Neural crest cell (in vitro differentiated cells): ENCODE measurements at regions not wholly inside any gene's neighbourhood (a gene's known extent, or its start where the extent isn't known, plus 50 kb on each side); places are given as distances from the start of the nearest gene placed in this dataset.

Source experiments
- DNase-seq: peaks from one replicate; pipeline ENCODE4 v3.0.0; 2021; ENCODE audit warnings: low read depth, mixed read lengths, low spot score
- H3K27ac Mint-ChIP-seq: one replicate; pipeline ENCODE4 v1.8.0; 2021; ENCODE audit warnings: mild to moderate bottlenecking, mixed read lengths; ENCODE audit not compliant: unreplicated experiment
- H3K27me3 Mint-ChIP-seq: 2 replicates; pipeline ENCODE4 v1.8.0; 2021; ENCODE audit warnings: low read depth, mild to moderate bottlenecking, mixed read lengths
- H3K36me3 Mint-ChIP-seq: 2 replicates; pipeline ENCODE4 v1.8.0; 2021; ENCODE audit warnings: low read depth, mild to moderate bottlenecking, mixed read lengths
- H3K4me1 Mint-ChIP-seq: 2 replicates; pipeline ENCODE4 v1.8.0; 2021; ENCODE audit warnings: mixed read lengths
- H3K4me3 Mint-ChIP-seq: one replicate; pipeline ENCODE4 v1.8.0; 2021; ENCODE audit warnings: mild to moderate bottlenecking, mixed read lengths
- H3K9me3 Mint-ChIP-seq: 2 replicates; pipeline ENCODE4 v1.8.0; 2021; ENCODE audit warnings: mixed read lengths
- TF ChIP-seq, protein P1 (sequence below): fragments of 200-600 bp; sonication (generic); conservative IDR thresholded peaks from 2 replicates; pipeline ENCODE4 v1.5.0; 2021; ENCODE audit warnings: antibody characterized with exemption, mild to moderate bottlenecking

DNA sequence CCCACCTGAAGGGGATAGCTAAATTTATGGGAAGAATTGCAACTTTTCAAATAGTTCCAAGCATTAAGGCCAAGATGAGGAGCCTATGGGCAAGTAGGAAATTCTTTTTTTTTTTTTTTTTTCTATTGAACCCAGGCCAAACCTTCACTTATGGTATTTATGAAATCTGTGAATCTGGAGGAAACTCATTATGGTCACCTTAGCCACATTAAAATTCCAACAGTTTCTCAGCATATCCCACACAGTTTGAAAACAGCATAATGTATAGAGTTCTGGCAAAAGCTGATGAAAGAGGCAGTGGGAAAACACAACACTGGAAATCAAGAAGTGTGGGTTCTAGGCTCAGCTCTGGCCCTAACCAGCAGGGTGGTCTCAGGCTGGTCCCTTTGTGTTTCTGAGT is 236.9 kb downstream of the PTEN start:
- peaks cover 4% of the 10 kb centered on the region for H3K9me3 Mint-ChIP-seq
- no peak for DNase-seq
- no peak overlapping the region for H3K4me3 Mint-ChIP-seq
- TF ChIP-seq, protein P1, sequence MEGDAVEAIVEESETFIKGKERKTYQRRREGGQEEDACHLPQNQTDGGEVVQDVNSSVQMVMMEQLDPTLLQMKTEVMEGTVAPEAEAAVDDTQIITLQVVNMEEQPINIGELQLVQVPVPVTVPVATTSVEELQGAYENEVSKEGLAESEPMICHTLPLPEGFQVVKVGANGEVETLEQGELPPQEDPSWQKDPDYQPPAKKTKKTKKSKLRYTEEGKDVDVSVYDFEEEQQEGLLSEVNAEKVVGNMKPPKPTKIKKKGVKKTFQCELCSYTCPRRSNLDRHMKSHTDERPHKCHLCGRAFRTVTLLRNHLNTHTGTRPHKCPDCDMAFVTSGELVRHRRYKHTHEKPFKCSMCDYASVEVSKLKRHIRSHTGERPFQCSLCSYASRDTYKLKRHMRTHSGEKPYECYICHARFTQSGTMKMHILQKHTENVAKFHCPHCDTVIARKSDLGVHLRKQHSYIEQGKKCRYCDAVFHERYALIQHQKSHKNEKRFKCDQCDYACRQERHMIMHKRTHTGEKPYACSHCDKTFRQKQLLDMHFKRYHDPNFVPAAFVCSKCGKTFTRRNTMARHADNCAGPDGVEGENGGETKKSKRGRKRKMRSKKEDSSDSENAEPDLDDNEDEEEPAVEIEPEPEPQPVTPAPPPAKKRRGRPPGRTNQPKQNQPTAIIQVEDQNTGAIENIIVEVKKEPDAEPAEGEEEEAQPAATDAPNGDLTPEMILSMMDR: no peak
- peaks cover 3% of the 10 kb centered on the region for H3K36me3 Mint-ChIP-seq
- H3K27me3 Mint-ChIP-seq: no peaks in the 10 kb centered on the region
- H3K27ac Mint-ChIP-seq: no peak overlapping the region
- no peaks in the 10 kb centered on the region for H3K4me1 Mint-ChIP-seq

- TF ChIP-seq, protein P1: no peak
- H3K27ac Mint-ChIP-seq: no peak overlapping the region
- H3K36me3 Mint-ChIP-seq: peaks cover 3% of the 10 kb centered on the region
- H3K9me3 Mint-ChIP-seq: peaks cover 4% of the 10 kb centered on the region
- H3K27me3 Mint-ChIP-seq: no peaks in the 10 kb centered on the region
- DNase-seq: no peak
- no peak overlapping the region for H3K4me3 Mint-ChIP-seq
- no peaks in the 10 kb centered on the region for H3K4me1 Mint-ChIP-seq
Observed at GRCh38 chr10:88101666-88102065, 238.2 kb downstream of the PTEN start.

DNA sequence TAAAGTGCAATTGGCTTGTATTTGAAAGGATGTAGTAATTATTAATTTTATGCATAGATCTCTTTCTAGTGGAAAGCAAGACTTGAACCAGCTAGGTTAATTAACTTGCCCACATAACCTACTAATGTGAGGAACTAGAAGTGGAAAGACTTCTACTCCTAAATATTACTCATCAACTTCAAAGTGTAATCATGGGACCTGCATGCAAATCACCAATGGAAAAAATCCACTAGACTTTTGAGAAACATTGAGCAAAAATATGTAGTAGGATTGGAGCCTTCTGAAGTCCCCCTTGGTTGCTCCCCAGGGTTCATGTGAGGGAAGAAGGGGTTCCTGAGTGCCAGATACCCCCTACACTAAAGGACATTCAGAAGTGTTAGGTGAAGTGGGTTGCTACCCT is 240.2 kb downstream of the PTEN start:
- Mint-ChIP-seq H3K27ac (no peak overlapping the region), H3K36me3 (peaks cover 3% of the 10 kb centered on the region), H3K4me1 (no peaks in the 10 kb centered on the region), H3K4me3 (no peak overlapping the region), H3K27me3 (no peaks in the 10 kb centered on the region), H3K9me3 (peaks cover 4% of the 10 kb centered on the region)
- TF ChIP-seq, protein P1: no peak
- DNase-seq: no peak

GRCh38 chr10:88104223-88104622 is 240.8 kb downstream of the PTEN start:
- no peak for DNase-seq
- H3K4me1 Mint-ChIP-seq: no peaks in the 10 kb centered on the region
- peaks cover 3% of the 10 kb centered on the region for H3K36me3 Mint-ChIP-seq
- H3K9me3 Mint-ChIP-seq: peaks cover 4% of the 10 kb centered on the region
- no peak overlapping the region for H3K27ac Mint-ChIP-seq
- no peak overlapping the region for H3K4me3 Mint-ChIP-seq
- no peaks in the 10 kb centered on the region for H3K27me3 Mint-ChIP-seq
- TF ChIP-seq, protein P1: no peak

DNA sequence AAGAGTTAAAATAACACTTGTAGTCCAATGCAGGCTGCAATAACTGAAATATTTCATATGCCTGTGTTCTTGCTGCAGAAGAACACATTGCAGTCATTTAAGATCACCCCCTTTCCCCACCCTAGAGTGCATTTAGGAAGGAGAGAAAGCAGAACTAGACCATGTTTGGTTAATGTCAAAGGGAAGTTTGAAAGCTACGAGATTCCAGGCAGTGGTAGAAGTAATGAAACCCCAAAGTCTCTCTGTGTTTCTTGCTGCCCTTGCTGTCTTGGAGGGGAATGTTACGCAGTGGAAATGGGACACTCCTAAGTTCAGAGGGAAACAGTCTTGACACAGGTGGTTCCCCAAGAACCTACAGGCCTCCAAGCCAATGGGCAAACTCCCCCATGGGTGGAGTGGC is 242.9 kb downstream of the PTEN start:
- no peaks in the 10 kb centered on the region for H3K27me3 Mint-ChIP-seq
- TF ChIP-seq, protein P1: no peak

More for the DNA sequence above, 242.9 kb downstream of the PTEN start:
- peaks cover 3% of the 10 kb centered on the region for H3K36me3 Mint-ChIP-seq
- no peak overlapping the region for H3K4me3 Mint-ChIP-seq
- no peak for DNase-seq
- peaks cover 8% of the 10 kb centered on the region for H3K9me3 Mint-ChIP-seq
- no peak overlapping the region for H3K27ac Mint-ChIP-seq
- no peaks in the 10 kb centered on the region for H3K4me1 Mint-ChIP-seq
